Suppressor macrophage treated with lipopolysaccharide for 4 hours (primary cell): ENCODE measurements at regions not wholly inside any gene's neighbourhood (a gene's known extent, or its start where the extent isn't known, plus 50 kb on each side); places are given as distances from the start of the nearest gene placed in this dataset.

Experiments used
- DNase-seq: peaks from one replicate; pipeline ENCODE4 v3.0.0-alpha.2; 2020

DNA sequence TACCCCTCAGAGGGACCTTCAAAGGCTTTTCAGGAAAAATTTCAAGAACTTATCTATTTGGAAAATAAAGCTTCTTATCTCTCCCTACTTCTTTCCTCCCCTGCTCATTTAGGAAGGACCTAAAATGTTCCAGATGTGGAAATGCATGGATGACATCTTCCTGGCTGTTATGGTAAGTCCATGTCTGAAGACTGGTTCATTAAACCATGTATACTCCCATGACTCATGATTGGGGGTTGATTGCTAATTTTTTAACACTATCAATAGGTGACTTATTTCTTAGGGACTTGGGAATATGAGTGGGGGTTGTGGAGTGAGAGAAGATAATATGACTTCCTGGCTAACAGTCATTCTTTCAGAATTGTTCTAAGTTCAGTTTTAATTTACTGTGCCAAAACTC, 104.0 kb upstream of the PARD3B start:
- DNase-seq = no peak

DNA sequence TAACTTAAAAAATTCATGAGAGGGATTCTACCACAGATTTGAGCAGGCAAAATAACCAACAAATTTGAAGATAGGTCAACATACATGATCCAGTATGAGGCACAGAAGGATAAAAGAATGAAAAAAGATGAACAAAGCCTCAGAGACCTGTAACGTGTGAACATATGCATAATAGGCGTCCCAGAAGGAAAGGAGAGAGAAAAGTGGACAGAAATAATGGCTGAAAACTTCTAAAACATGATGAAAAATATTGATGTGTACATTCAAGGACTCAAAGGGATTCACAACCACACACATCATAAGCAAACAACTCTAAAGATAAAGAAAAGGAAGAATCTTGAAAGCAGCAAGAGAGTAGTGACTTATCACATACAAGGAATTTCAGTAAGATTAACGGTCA, 100.1 kb upstream of the PARD3B start:
- no peak for DNase-seq

DNA sequence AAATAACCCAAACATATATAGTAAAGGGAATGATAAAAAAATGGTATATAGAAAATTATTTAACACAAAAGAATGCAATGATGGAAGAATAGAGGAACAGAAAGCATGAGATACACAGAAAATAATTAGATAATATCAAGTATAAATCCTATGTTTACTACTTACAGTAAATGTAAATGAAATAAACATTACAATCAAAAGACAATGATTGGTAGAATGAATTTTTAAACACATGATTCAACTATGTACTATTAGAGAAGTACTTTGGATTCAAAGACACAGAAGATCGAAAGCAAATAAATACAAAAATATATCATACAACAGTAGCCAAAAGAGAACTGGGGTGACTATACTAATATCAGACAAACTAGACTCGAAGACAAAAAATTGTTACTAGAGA, 97.6 kb upstream of the PARD3B start:
- DNase-seq = no peak

DNA sequence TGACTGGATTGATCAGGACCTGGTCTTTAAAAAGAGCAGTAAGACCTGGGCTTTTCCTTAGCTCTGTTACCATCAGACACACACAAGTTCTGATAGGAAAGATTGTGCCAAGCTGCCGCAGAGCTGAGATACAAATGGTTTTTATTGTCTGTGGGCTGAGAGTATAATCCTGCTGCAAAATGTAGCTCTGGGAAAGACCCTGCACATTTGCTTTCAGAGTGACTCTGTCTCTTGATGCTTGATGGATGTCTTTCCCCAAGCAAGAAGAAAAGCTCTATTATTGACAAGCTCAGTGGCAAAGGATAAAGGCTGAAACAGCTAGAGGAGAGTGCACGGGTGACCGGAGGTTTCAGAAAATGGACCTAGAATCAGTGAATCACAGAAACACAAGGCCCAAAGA, 95.3 kb upstream of the PARD3B start:
- DNase-seq = no peak

DNA sequence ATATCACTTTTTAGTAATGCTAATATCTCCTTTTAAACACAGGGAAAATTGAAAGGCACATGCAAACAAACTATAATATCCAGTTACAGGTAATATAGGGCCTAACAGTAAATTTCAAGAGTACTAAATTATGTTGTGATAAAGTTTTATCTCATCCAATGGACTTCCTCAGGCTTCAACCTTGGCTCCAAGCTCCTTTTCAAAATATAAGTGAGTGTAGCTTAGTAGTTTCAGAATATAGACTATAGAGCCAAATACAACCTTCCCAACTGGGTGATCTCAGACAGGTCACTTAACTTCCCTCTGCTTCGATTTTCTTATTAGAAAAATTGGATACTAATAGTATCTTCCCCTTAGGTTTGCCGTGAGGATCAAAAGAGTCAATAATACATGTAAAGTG, 93.5 kb upstream of the PARD3B start:
- no peak for DNase-seq

DNA sequence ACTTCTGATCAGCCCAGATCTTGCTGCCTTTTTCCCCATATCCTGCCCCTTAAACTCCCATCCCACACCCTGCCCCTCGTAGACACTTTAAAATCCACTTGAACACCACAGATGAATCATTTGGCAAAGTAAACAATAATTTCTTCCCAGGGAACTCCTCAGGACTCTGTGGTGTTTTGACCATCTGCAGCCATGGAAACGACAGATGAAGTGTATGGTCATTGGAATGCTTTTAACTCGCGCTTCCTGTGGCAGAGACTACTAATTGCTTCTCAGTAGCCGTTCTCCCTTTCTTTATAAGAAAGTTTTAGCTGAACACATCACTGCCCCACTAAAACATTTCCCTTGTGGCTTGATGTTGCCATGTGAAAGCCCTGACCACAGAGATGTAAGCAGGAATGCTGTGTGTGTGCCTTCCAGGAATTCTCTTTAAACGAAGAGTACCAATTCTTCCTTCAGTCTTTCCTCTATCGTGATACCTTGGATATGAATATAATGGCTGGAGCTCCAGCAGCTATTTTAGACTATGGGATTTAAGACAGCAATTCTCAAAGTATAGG, 92.7 kb upstream of the PARD3B start:
- DNase-seq = no peak

DNA sequence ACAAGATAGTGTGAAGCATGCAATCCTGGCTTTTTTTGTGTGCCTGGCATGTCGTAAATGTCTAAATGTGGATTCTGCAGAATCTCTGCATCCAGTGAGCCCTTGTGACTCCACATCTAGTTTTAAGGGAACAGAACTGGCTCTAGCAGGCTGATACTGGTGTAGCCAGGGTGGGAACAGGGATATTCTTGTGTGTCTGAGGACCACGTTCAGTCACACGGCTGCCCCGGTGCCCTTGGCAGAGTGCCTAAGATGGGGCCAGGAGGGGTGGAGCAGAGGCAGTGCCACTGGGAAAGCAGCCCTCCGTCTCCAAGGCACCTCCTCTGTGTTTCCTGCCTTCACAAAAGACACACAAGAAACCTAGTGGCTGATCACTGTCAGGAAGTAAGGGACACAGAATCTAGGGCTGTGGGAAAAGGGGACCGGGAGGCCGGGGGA, 91.5 kb upstream of the PARD3B start:
- DNase-seq = no peak

DNA sequence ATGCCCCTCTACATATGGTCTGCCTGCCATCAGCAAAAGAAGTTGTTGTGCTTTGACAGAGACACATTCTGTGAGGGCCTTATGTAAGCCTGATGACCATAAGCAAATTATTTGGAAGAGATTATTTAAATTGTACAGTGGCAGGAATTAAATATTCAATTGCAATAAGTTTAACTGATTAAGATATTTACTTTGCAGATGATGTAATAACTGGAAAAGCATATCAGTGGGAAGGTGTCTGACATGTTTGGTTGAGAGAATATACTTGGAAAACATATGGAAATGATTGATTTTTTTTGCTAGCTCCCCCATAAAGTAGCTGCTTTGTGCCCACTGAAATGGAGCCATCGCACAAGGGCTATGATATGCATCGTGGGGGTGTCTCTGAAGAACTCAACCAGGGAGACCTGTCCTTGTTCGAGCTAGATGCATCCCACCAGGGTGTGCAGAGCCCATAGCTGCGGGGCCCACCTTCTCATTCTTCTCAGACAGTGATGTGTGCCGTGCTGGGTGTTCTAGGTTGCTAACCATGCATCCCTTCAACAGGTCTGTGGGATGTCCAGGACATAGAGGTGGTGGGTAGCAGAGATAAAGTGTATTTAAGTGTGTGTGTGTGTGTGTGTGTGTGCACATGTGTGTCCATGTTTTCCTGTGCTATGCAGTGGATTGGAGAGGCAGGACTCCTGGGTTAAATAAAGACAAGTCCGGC, 90.4 kb upstream of the PARD3B start:
- no peak for DNase-seq

DNA sequence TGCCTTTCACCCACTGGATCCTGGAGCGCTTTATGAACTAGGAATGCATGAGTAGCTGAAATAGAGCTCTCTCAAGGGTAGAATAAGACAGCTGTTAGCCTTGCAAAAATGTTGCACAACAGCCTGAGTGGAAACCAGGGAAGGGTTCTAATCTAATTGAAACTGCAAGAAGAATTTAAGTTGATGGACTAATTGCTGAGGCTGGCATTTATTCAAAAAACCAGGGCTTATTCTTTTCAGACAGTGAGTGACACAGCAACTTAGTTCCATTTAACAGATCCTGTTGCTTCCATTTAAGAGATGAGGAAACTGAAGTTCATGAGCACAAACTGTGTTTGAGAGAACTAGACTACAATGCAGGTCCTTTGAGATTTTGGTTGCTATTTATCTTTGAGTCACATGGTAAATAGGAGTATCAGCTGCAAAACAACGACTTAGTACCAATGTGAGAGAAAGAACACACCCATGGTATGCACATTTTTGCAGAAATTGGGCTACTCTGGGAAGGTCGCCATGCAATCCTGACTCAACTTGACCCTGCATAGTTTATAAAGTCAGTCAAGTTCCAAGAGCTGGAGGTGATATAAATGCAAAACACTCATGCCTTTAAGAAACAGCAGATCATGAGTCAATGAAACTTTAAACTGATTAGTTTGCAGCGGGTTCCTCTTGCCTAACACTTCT, 76.4 kb upstream of the PARD3B start:
- DNase-seq = no peak

DNA sequence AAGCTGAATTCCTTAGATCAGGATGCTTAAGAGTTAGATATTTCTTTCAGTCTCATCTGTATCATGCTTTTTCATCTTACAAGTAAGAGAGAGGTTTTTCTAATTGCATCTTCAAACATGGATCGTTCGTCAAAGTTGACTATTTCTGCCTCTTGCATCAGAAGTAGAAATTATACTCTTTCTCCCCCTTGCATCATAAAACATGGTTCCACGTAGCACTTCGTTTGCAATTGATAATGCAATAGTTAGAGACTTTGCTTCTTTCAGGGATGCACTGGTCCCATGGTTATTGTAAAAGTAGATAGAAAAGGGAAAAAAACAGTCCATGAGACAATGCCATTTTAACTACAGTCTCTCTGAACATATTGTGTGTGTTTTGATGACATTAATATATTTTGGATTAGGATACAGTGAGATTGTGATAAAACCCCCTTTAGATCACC, 75.1 kb upstream of the PARD3B start:
- no peak for DNase-seq

DNA sequence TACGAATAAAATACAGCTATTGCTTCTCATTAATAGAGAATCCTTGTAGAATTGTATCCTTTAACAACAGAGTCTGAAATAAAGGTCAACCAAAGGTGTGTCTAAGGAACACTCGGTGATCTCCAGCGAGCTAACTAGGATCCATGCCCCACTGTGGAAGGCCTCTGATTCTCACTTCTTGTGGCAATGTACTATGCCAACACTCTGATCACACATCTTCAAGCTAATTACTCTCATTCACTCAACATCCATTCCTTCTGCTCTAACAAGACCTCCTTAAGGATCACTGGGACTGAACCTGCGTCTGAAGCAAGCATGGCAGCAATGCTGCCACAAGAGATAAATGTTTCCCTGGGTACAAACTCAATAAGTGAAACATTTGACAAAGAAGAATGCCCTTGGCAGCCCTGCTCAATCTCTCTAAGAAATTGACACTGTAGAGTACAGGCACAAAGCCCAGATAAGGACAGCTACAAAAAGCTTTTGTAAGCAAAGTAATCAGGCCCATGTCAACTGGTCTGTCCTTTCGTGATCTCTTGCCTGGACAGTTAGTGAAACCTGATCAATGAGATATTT, 74.6 kb upstream of the PARD3B start:
- DNase-seq = no peak

DNA sequence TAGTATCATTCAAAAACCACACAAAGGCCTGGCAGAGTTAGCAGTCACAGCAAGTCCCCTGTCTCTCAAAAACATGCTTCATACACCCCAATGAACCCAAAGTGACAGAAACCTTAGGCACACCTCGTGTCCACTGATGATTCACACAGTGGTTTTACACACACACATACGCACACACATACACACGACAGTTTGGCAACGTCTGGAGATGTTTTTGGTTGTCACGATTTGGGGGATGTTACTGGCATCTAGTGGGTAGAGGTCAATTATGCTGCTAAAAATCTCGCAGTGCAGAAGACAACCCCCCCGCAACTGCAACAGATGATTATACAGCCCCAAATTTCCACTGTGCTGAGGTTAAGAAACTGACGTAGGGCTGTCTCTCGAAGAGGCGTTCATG, 72.9 kb upstream of the PARD3B start:
- DNase-seq = no peak

DNA sequence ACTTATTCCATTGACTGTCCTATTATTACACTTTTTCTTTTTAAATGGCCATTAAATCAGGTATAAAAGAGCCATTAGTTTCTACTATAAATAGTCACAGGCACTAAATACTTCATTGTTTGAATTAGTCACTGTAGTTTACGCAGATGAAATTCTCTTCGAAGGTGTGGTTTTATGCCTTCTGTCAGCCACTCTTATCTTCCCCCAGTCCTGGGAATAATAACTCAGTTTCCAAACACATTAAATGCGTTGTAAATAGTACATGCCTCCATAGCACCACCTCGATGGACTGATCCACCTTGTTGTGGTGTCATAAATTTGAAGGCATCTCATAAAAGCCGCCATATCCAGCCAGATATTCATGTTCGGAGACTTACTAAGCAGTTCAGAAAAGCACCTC, 72.1 kb upstream of the PARD3B start:
- no peak for DNase-seq

DNA sequence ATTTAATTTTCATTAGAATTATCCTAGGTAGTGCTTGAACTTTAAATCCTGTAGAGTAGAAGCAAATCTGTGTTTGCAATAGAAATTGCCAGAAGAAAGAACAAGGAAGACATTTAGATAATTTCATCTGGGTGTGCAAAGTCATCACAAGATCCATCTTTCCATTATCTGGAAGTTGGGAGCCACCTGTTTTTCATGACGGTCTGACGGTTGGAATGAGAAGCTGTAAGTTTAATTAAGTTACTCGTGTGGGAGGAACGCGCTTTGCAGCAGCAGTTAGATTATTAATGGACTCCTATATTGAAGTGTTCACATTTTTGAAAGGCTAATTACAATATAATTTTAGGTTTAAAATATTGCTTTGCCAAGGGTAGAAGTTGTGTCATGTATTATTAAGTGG, 69.9 kb upstream of the PARD3B start:
- no peak for DNase-seq

DNA sequence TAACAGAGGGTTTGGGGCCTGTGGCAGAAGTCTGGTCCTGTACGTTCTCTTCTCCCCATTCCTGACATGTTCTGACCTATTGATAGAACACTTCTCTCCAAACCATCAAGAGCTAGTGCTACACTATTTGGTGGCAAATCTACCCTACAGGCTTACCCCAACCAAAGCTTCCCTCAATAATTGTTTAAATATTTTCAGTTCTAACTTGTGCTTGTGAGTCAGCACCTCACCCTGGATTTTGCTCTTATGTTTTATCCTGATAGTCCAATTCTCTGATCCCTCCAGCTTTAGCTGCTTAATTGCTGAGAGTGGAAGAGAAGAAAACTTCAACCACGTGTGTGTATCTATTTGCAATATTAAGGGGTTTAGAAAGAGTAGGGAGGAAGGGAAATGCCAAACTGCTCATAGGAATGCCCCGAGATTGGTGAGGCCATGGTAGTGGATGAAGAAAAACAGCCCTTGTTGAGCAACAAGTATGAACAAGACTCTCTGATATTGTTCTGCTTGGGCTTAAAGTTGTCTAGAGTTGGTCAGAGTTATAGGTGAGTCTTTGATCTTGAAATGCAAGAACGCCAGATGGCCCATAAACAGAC, 67.8 kb upstream of the PARD3B start:
- DNase-seq = no peak

DNA sequence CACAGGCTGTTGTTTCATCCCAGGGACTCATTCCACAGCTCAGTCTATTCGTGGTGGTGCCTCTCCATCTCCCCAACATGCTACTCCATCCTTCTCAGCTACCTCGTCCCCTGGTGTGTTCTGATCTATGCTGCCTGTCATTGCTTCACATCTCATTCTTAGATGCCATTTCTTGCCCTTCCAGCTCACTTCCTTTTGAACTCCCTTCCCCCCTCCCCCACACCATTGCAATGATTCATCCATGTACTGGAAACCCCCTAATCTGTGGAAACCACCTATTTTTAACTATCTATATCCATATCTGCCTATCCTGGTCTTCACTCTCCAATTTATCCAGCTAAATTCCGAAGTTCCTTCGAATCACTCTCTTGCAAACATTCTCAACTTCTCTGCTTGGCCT, 65.7 kb upstream of the PARD3B start:
- DNase-seq = peak; percentile 13

DNA sequence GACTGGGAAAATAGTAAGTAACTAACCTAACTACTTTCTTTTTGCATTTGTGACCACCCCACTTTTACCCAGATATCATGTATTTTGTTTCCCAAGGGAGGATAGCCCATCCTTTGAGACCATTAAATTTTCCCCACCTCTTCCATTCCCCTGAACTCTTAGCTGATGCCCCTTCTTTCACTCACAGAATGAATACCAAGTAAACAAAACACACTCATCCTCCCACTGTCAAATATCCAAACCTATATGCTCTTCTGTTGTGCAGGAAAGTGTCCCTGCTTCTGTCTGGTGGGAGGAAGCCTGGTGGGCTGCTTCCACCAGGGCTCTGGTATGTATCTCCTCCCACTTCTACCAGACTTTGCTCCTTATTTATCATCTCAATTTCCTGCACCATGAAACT, 64.6 kb upstream of the PARD3B start:
- DNase-seq = no peak

DNA sequence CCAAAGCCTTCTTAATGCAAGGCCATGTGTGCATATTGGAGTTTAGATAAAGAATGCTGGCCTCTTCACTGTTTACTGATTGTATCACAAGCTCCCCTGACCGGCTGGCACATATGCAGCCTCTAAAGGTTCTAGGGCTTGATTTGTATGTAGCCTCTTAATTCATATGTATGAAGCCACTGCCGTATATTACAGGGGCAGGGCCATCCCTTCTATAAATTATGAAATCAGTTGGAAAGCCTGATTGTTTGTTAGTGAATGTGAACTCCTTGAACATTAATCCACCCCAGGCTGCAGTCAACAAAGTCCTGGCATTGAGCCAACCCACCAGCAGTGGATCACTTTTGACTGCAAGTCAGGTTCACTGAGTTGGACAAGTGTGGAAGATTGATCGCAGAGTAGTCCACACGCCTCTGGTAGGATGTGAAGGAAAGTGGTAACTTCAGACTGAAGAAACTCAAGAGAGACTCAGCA, 61.6 kb upstream of the PARD3B start:
- no peak for DNase-seq

DNA sequence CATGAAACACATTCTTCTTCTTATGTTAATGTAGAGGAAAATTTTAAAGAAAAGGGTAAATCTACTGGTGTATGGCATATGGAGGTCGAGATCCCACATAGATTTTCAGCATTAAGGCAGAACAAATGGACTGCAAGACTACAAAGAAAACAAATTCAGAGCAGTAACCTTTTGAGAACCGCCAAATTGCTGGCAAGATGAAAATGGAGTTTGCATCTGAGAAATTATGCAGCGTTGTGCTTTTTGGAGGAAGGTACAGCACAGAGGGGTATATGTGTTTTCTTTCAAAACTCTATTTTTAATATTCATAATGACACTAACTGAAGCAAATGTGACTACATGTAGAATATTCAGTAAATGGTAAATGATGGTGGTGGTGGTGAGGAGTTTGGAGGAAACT, 59.0 kb upstream of the PARD3B start:
- DNase-seq = no peak

DNA sequence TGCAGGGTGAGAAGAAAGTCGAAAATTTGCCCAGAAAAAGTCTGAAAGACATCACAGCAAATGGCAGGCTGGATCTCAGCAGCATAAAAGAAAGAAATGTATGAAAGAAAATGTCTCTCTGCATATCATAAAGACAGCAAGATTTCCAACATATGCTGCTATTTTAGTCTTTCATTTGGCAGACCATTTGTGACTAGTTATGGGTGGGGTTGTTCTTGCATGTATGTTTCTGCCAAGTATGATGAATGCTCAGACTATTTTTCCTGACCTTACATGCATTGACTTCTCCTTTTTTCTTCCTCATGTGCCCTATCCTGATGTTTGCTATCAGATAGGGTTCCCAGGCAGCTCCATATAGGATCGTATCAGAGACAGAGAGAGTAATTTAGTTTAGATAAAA, 58.5 kb upstream of the PARD3B start:
- no peak for DNase-seq

DNA sequence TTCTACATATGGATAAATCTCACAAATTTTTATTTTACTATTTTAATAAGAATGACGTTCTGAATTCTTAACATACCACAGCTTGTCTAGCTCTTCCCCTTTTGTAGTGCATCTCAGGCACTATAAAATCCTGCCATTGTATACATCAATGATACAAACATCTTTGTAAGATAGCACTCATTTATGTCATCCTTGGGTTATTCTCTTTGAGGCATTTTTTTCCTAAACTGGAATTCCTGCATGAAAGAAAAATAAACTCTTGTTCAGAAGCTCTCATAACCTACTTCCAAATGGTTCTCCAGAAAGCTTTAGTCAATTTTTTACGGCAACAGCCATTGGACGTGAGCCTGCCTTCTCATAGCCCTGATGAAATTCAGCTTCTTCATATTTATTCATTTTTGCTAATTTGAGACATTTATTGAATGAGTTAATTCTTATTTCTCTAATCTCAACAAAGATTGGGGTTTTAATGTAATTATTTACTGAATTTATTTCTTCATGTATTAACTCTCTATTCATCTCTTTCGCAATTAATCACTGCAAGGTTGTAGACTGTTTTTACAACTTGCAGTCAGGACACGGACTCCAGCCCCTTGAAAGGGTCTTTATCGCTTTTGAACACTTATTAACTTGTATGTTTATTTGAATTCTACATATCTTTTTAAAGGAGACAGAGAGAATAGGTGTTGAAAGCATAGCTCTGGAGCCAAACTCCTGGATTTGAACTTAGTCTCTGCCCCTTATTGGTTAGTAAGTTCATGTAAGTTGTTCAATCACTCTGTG, 57.6 kb upstream of the PARD3B start:
- DNase-seq = no peak

DNA sequence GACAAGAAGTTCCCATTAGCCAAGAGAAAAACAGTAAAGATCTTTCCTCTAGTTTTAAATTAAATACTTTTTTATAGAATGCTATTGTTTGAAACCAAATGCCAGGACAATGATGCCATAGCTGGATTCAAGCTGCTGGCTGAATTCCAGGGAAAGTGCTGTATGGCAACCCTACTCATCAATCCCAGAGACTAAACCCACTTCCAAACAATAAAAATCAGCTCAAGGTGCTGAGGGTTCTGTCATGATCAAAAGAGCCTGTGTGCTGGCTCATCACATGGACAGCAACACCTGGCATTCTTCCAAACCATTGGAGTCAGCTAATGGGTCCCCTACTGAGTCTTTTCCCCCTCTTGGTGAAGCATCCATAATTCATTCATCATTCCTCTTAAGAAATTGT, 53.7 kb upstream of the PARD3B start:
- DNase-seq = no peak

DNA sequence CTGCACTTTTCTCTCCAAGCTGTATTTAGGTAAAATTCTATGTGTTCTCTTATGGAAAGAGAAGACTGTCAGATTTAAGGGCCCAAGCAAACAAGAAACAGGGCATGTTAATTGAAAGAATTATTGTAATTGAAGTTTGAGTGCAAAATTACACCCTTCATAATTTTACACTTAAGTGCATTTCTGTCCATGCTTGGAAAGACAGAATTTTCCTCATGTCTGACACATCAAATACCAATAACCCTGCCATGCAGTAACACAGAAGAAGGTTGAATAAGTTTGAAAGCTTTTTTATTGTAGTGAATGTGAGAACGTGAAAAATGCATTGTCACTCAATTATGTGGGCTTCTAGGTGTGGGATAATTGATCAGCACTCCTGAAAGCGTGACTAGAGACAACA, 52.9 kb upstream of the PARD3B start:
- no peak for DNase-seq
